CD4-positive, alpha-beta T cell (primary cell): ENCODE measurements at regions not wholly inside any gene's neighbourhood (a gene's known extent, or its start where the extent isn't known, plus 50 kb on each side); places are given as distances from the start of the nearest gene placed in this dataset.

ENCODE experiments used
- ATAC-seq: fragments of 200-7000 bp; cut with Tn5 transposase; one replicate; pipeline ENCODE4 v1.10.0; 2022; ENCODE audit warnings: mild to moderate bottlenecking; ENCODE audit not compliant: poor library complexity
- CTCF ChIA-PET: fragments of 350-600 bp; sonication (Branson Sonifier 250); formaldehyde crosslinking; loops from one replicate; lab custom pipeline; 2021; ENCODE audit warnings: antibody characterized with exemption, inconsistent platforms; lab: Charles Lee
- POLR2A ChIA-PET: fragments of 350-600 bp; sonication (Branson Sonifier 250); formaldehyde crosslinking; loops from one replicate; lab custom pipeline; 2021; ENCODE audit warnings: antibody characterized with exemption, inconsistent platforms; lab: Charles Lee
- DNase-seq, 14 experiments: peaks; one replicate each; pipeline ENCODE4 v3.0.0-alpha.2; 2013 to 2020; ENCODE audit warnings: mixed read lengths in 2 of 14
- H3K27ac ChIP-seq, 2 donors: one replicate each; pipeline versions ENCODE4 v1.5.1 to v1.7.0; 2013; ENCODE audit warnings: low read length in 2 of 2, low read depth in 1 of 2, mild to moderate bottlenecking in 1 of 2
- H3K27me3 ChIP-seq, 2 experiments: 1 replicate in 1 of 2; 2 replicates in 1 of 2; pipeline versions ENCODE4 v1.6.1 to v1.7.0; 2013; ENCODE audit warnings: low read length in 2 of 2, control low read depth in 1 of 2, mild to moderate bottlenecking in 1 of 2, moderate library complexity in 1 of 2; ENCODE audit not compliant: insufficient read depth in 2 of 2, control insufficient read depth in 1 of 2
- H3K36me3 ChIP-seq: one replicate; pipeline ENCODE4 v1.6.1; 2013; ENCODE audit warnings: low read length, control low read depth; ENCODE audit not compliant: insufficient read depth
- H3K4me1 ChIP-seq: one replicate; pipeline ENCODE4 v1.6.1; 2013; ENCODE audit warnings: low read length, control low read depth; ENCODE audit not compliant: insufficient read depth
- H3K4me3 ChIP-seq: one replicate; pipeline ENCODE4 v1.5.1; 2013; ENCODE audit warnings: mild to moderate bottlenecking, low read length, moderate library complexity
- H3K9me3 ChIP-seq, 2 experiments: 1 replicate in 1 of 2; 2 replicates in 1 of 2; pipeline versions ENCODE4 v1.6.1 to v1.7.0; 2013; ENCODE audit warnings: low read length in 2 of 2, mild to moderate bottlenecking in 2 of 2, control low read depth in 1 of 2, moderate library complexity in 1 of 2; ENCODE audit not compliant: control insufficient read depth in 1 of 2, insufficient read depth in 1 of 2
- H3K27ac Mint-ChIP-seq: one replicate; pipeline ENCODE4 v1.8.0; 2020; ENCODE audit warnings: mixed read lengths
- H3K27me3 Mint-ChIP-seq: one replicate; pipeline ENCODE4 v1.8.0; 2021; ENCODE audit warnings: mixed read lengths
- H3K36me3 Mint-ChIP-seq: one replicate; pipeline ENCODE4 v1.8.0; 2021; ENCODE audit warnings: low read depth, mixed read lengths
- H3K4me1 Mint-ChIP-seq: one replicate; pipeline ENCODE4 v1.8.0; 2021; ENCODE audit warnings: low read depth, mixed read lengths
- H3K4me3 Mint-ChIP-seq: one replicate; pipeline ENCODE4 v1.8.0; 2020; ENCODE audit warnings: mild to moderate bottlenecking, mixed read lengths
- H3K9me3 Mint-ChIP-seq: one replicate; pipeline ENCODE4 v1.8.0; 2020; ENCODE audit warnings: mixed read lengths
- CTCF ChIP-seq: fragments of 200-600 bp; IDR thresholded peaks from one replicate; pipeline ENCODE4 v1.8.0; 2022; ENCODE audit warnings: antibody characterized with exemption, mild to moderate bottlenecking
- intact Hi-C, 2 experiments: fragments of 100-400 bp; cut with DNase I in 1 of 2; cut with micrococcal nuclease in 1 of 2; formaldehyde crosslinking; loops; one replicate each; pipeline versions ENCODE4 v1.15.1 to v1.9.0; 2023 to 2025; cut with DNase I, micrococcal nuclease

GRCh38 chr5:174363934-174364333 lies 318.4 kb downstream of the NSG2 start:
- no peak overlapping the region for H3K27ac Mint-ChIP-seq
- H3K4me1 Mint-ChIP-seq: no peaks in the 10 kb centered on the region
- H3K36me3 Mint-ChIP-seq: no peaks in the 10 kb centered on the region
- H3K27ac ChIP-seq: no peak overlapping the region
- CTCF ChIA-PET: no interaction called here
- POLR2A ChIA-PET: no interaction called here
- intact Hi-C loops: no loop called here
- H3K4me1 ChIP-seq: no peaks in the 10 kb centered on the region
- no peak overlapping the region for H3K4me3 ChIP-seq
- H3K27me3 Mint-ChIP-seq: peaks cover 4% of the 10 kb centered on the region
- DNase-seq: no peak
- H3K27me3 ChIP-seq: peaks cover 0 to 2% of the 10 kb centered on the region in 2 experiments
- no peak for ATAC-seq
- H3K4me3 Mint-ChIP-seq: no peak overlapping the region
- H3K9me3 ChIP-seq: peaks cover 4% of the 10 kb centered on the region in 2 experiments
- peaks cover 7% of the 10 kb centered on the region for H3K9me3 Mint-ChIP-seq
- TF ChIP-seq CTCF: no peak
- H3K36me3 ChIP-seq: no peaks in the 10 kb centered on the region

- peaks cover 4% of the 10 kb centered on the region for H3K27me3 Mint-ChIP-seq
- intact Hi-C loops: no loop called here
- no peak overlapping the region for H3K27ac Mint-ChIP-seq
- H3K4me1 Mint-ChIP-seq: no peaks in the 10 kb centered on the region
- ATAC-seq (no peak), DNase-seq (no peak)
- no peak for TF ChIP-seq CTCF
- no peak overlapping the region for H3K4me3 Mint-ChIP-seq
- peaks cover 7% of the 10 kb centered on the region for H3K9me3 Mint-ChIP-seq
- no peaks in the 10 kb centered on the region for H3K36me3 Mint-ChIP-seq
- Histone ChIP-seq H3K27ac (no peak overlapping the region), H3K9me3 (peaks cover 4% of the 10 kb centered on the region in 2 experiments), H3K4me1 (no peaks in the 10 kb centered on the region), H3K27me3 (peaks cover 0 to 2% of the 10 kb centered on the region in 2 experiments), H3K36me3 (no peaks in the 10 kb centered on the region), H3K4me3 (no peak overlapping the region)
- ChIA-PET POLR2A (no interaction called here), CTCF (no interaction called here)
Measured at GRCh38 chr5:174364676-174365075, 319.2 kb downstream of the NSG2 start.

GRCh38 chr5:174371600-174372094 lies 326.1 kb downstream of the NSG2 start:
- no peak overlapping the region for H3K4me3 Mint-ChIP-seq
- H3K27me3 Mint-ChIP-seq: peaks cover 15% of the 10 kb centered on the region
- H3K27ac Mint-ChIP-seq: no peak overlapping the region
- Histone ChIP-seq H3K36me3 (no peaks in the 10 kb centered on the region), H3K27me3 (peaks cover 0 to 2% of the 10 kb centered on the region in 2 experiments), H3K4me3 (no peak overlapping the region), H3K9me3 (no peaks in the 10 kb centered on the region), H3K27ac (no peak overlapping the region), H3K4me1 (no peaks in the 10 kb centered on the region)
- intact Hi-C loops: no loop called here
- ChIA-PET POLR2A (no interaction called here), CTCF (no interaction called here)
- H3K4me1 Mint-ChIP-seq: no peaks in the 10 kb centered on the region
- ATAC-seq (no peak), DNase-seq (no peak)
- H3K9me3 Mint-ChIP-seq: no peaks in the 10 kb centered on the region
- TF ChIP-seq CTCF: no peak
- H3K36me3 Mint-ChIP-seq: no peaks in the 10 kb centered on the region
